Subcutaneous abdominal adipose tissue (tissue), 5 donors: ENCODE measurements at regions not wholly inside any gene's neighbourhood (a gene's known extent, or its start where the extent isn't known, plus 50 kb on each side); places are given as distances from the start of the nearest gene placed in this dataset.

Source experiments
- H3K27ac ChIP-seq: one replicate; pipeline ENCODE4 v1.7.0; 2013; ENCODE audit warnings: low read depth, mild to moderate bottlenecking, inconsistent platforms, low read length, moderate library complexity
- H3K27me3 ChIP-seq, 5 donors: one replicate each; pipeline ENCODE4 v1.7.0; 2013; ENCODE audit warnings: low read length in 5 of 5, inconsistent platforms in 1 of 5; ENCODE audit not compliant: control insufficient read depth in 5 of 5, insufficient read depth in 4 of 5
- H3K36me3 ChIP-seq, 5 donors: one replicate each; pipeline ENCODE4 v1.7.0; 2013; ENCODE audit warnings: low read length in 5 of 5; ENCODE audit not compliant: control insufficient read depth in 5 of 5, insufficient read depth in 5 of 5
- H3K4me1 ChIP-seq, 5 donors: one replicate each; pipeline ENCODE4 v1.7.0; 2013; ENCODE audit warnings: low read length in 5 of 5, mild to moderate bottlenecking in 3 of 5, moderate library complexity in 1 of 5; ENCODE audit not compliant: control insufficient read depth in 5 of 5, insufficient read depth in 5 of 5
- H3K4me3 ChIP-seq, 5 donors: one replicate each; pipeline ENCODE4 v1.7.0; 2013; ENCODE audit warnings: low read length in 5 of 5, low read depth in 1 of 5
- H3K9ac ChIP-seq, 5 donors: one replicate each; pipeline ENCODE4 v1.7.0; 2013; ENCODE audit warnings: low read length in 5 of 5, mild to moderate bottlenecking in 4 of 5, moderate library complexity in 3 of 5
- H3K9me3 ChIP-seq, 5 donors: one replicate each; pipeline ENCODE4 v1.7.0; 2013; ENCODE audit warnings: low read length in 5 of 5; ENCODE audit not compliant: control insufficient read depth in 5 of 5
- donor health status: healthy.
- donor health status: healthy.
- donor health status: healthy.
- donor health status: healthy.
- donor health status: healthy.

- Histone ChIP-seq H3K4me1 (no peaks in the 10 kb centered on the region), H3K9ac (no peak overlapping the region), H3K36me3 (no peaks in the 10 kb centered on the region), H3K9me3 (no peaks in the 10 kb centered on the region), H3K4me3 (no peak overlapping the region), H3K27me3 (no peaks in the 10 kb centered on the region), H3K27ac (no peak overlapping the region)
Observed at GRCh38 chr5:118696076-118696475, 292.3 kb downstream of the DTWD2 start.

GRCh38 chr5:118692811-118693342, 295.5 kb downstream of the DTWD2 start:
- no peaks in the 10 kb centered on the region for H3K9me3 ChIP-seq
- H3K4me3 ChIP-seq: no peak overlapping the region
- H3K36me3 ChIP-seq: no peaks in the 10 kb centered on the region
- no peak overlapping the region for H3K9ac ChIP-seq
- no peaks in the 10 kb centered on the region for H3K27me3 ChIP-seq
- H3K4me1 ChIP-seq: no peaks in the 10 kb centered on the region
- H3K27ac ChIP-seq: no peak overlapping the region

DNA sequence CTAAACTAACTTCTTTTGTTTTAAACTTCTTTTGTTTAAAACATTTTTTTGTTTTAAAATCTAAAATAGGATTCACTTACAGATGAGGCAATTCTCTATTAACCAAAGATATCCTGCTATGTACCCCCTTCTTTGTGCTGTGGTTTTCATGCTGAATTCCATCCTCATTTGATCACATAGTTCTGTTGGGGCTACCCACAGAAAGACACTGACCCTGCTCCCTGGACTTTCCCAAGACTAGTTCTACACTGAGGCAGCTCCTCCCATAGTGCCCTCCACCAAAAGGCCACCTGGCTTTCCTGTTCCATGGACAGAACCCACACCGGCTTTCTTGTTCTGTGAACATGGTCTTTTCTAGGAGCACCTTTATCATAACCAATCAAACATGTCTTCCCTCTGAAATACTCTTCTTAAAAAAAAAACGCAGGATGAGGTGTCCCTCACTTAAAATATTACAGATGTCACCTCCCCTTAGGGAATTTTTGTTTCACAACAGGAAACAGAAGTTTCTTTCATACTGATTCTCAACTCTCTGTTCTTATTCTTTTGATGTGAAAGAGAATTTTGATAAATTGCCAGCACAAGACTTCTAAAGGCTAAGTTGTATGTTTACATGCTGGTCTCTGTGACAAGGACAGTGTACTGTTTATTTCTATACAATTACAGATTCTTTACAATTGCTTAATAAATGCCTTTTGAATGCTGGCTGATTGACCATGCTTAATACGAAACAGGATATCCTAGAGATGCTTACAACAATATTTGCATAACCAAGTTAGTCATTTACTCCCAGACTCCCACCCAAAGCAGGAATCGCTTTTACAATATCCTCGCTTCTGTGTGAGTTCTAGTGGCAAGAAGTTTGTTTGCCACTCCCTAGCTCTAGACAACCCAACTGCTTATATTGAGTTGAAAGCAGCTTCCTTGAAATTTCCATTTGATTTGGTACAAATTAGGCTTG, 300.4 kb downstream of the DTWD2 start:
- H3K36me3 ChIP-seq: no peaks in the 10 kb centered on the region
- no peak overlapping the region for H3K4me3 ChIP-seq
- no peak overlapping the region for H3K27ac ChIP-seq
- no peak overlapping the region for H3K9ac ChIP-seq
- no peaks in the 10 kb centered on the region for H3K9me3 ChIP-seq
- no peaks in the 10 kb centered on the region for H3K27me3 ChIP-seq
- H3K4me1 ChIP-seq: no peaks in the 10 kb centered on the region

DNA sequence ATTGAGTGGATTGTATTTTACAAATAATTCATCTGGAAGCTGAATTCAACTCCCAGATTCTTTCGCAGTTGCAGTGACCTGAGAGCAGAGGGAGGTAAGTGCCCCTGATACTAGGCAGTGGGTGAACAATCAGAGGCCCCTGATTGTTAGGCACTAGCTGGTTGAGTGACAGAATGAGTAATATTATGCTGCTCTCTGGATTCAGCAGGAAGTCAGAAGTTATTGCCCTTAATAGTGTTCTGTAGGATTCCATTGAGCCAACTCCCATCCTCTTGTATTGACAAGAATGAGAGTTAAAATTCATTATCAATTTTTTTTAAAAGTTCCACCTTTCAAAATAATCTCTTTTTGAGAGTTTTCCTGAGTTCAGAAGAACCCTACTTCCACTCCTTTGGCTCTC, 301.2 kb downstream of the DTWD2 start:
- Histone ChIP-seq H3K4me1 (no peaks in the 10 kb centered on the region), H3K4me3 (no peak overlapping the region), H3K27ac (no peak overlapping the region), H3K9ac (no peak overlapping the region), H3K9me3 (no peaks in the 10 kb centered on the region), H3K36me3 (no peaks in the 10 kb centered on the region), H3K27me3 (no peaks in the 10 kb centered on the region)

GRCh38 chr5:118681655-118682054, 306.7 kb downstream of the DTWD2 start:
- no peak overlapping the region for H3K27ac ChIP-seq

GRCh38 chr5:118679264-118679940, 308.9 kb downstream of the DTWD2 start:
- no peak overlapping the region for H3K27ac ChIP-seq
- H3K36me3 ChIP-seq: no peaks in the 10 kb centered on the region
- no peaks in the 10 kb centered on the region for H3K27me3 ChIP-seq
- peaks cover 0 to 9% (median 2%) of the 10 kb centered on the region in 5 donors for H3K4me1 ChIP-seq
- no peak overlapping the region for H3K9ac ChIP-seq
- peaks cover 0 to 4% (median 0%) of the 10 kb centered on the region in 5 donors for H3K9me3 ChIP-seq
- H3K4me3 ChIP-seq: no peak overlapping the region

More at GRCh38 chr5:118681655-118682054, 306.7 kb downstream of the DTWD2 start:
- Histone ChIP-seq H3K27me3 (no peaks in the 10 kb centered on the region), H3K9ac (no peak overlapping the region), H3K4me3 (no peak overlapping the region), H3K36me3 (no peaks in the 10 kb centered on the region), H3K4me1 (no peaks in the 10 kb centered on the region), H3K9me3 (no peaks in the 10 kb centered on the region)

- no peak overlapping the region for H3K9ac ChIP-seq
- H3K4me1 ChIP-seq: peaks cover 0 to 9% (median 2%) of the 10 kb centered on the region in 5 donors
- no peaks in the 10 kb centered on the region for H3K36me3 ChIP-seq
- H3K4me3 ChIP-seq: no peak overlapping the region
- no peaks in the 10 kb centered on the region for H3K27me3 ChIP-seq
- peaks cover 0 to 6% (median 0%) of the 10 kb centered on the region in 5 donors for H3K9me3 ChIP-seq
- no peak overlapping the region for H3K27ac ChIP-seq
Observed at GRCh38 chr5:118678746-118679145, 309.6 kb downstream of the DTWD2 start.

- H3K4me1 ChIP-seq: peaks cover 0 to 9% (median 2%) of the 10 kb centered on the region in 5 donors
- H3K9me3 ChIP-seq: peaks cover 0 to 7% (median 5%) of the 10 kb centered on the region in 5 donors
- no peaks in the 10 kb centered on the region for H3K27me3 ChIP-seq
- no peak overlapping the region for H3K27ac ChIP-seq
- H3K4me3 ChIP-seq: no peak overlapping the region
- no peak overlapping the region for H3K9ac ChIP-seq
- H3K36me3 ChIP-seq: no peaks in the 10 kb centered on the region
Observed at GRCh38 chr5:118675247-118675646, 313.1 kb downstream of the DTWD2 start.

DNA sequence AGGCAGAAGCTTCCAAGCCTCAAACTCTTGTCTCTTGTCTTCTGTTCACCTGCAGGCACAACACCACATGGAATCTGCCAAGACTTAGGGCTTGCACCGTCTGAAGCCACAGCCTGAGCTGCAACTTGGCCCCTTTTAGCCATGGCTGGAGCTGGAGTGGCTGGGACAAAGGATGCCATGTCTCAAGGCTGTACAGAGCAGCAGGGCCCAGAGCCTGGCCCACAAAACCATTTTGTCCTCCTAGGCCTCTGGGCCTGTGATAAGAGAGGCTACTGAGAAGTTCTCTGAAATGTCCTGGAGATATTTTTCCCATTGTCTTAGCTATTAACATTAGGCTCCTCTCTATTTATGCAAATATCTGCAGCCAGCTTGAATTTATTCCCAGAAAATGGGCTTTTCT, 330.8 kb downstream of the DTWD2 start:
- Histone ChIP-seq H3K9me3 (peaks cover 2 to 20% (median 5%) of the 10 kb centered on the region in 5 donors), H3K9ac (no peak overlapping the region), H3K27ac (no peak overlapping the region), H3K4me3 (peak overlapping the region in 1 of 5 donors; percentile 22), H3K27me3 (no peaks in the 10 kb centered on the region), H3K36me3 (no peaks in the 10 kb centered on the region), H3K4me1 (no peaks in the 10 kb centered on the region)

- no peak overlapping the region for H3K27ac ChIP-seq
- no peaks in the 10 kb centered on the region for H3K36me3 ChIP-seq
- H3K9me3 ChIP-seq: peaks cover 0 to 20% (median 5%) of the 10 kb centered on the region in 5 donors
- H3K9ac ChIP-seq: no peak overlapping the region
- no peaks in the 10 kb centered on the region for H3K4me1 ChIP-seq
- H3K27me3 ChIP-seq: no peaks in the 10 kb centered on the region
- H3K4me3 ChIP-seq: no peak overlapping the region
Observed at GRCh38 chr5:118653872-118654271, 334.5 kb downstream of the DTWD2 start.
